ENCODE measurements at regions not wholly inside any gene's neighbourhood (a gene's known extent, or its start where the extent isn't known, plus 50 kb on each side); places are given as distances from the start of the nearest gene placed in this dataset.

- DNase-seq (ENCODE audit: low read depth in 3 of 3): no peak
Measured at GRCh38 chr2:133768256-133768655, 200.0 kb upstream of the NCKAP5 start.

DNA sequence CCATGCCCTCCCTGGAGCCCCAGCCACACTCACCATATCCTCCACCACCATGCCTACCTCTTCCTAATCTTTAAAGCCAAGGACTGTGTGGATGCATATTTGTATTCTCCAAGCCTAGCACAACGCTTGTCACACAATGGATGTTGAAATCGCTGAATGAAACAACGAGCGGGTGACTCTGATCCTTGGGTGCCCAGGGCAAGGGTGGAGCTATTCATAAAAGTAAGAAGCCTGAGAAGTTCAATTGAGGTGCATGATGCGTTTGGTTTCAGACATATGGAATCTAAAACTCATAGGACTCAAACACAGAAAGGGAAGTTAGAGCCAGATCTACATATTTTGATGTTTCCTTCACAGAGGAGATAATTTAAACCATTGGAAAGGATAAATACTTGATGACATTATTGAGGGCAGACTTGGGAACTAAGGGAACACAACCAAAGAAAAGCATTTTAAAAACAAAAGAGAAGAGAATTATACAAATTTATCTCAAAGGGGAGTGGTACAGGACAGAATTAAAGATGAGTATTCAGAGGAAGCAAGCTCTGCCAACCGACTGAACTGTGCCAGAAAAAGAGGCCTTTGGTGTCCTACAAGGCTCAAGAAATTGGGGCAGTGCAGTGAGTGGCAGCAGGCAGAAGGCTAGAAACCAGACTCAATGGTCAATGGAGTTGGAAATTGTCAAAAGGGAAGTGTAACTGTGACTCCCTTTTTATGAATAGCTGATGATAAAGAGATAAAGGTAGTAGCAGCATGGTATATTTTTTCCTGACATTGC, 200.6 kb upstream of the NCKAP5 start:
- DNase-seq (ENCODE audit: low read depth in 3 of 3): no peak

GRCh38 chr2:133773854-133774653, 205.8 kb upstream of the NCKAP5 start:
- DNase-seq (ENCODE audit: low read depth in 3 of 3): no peak

DNA sequence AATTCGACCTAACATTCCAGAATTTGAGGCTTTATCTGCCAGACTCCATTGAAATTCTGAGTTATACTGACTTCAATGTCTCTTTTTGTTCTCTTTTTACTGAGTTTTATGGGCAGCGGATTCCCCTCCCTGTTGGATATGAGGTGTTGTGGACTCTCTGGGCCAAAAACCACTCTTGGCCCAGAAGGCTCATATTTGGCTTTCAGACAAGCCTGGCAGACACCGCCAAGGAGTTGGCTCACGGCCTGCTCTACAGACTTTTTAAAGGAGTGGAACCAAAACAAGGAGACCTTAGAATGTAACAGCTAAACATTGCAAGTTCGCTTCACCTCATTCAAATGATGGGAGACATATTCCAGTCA, 206.4 kb upstream of the NCKAP5 start:
- no peak for DNase-seq (ENCODE audit: low read depth in 3 of 3)

DNA sequence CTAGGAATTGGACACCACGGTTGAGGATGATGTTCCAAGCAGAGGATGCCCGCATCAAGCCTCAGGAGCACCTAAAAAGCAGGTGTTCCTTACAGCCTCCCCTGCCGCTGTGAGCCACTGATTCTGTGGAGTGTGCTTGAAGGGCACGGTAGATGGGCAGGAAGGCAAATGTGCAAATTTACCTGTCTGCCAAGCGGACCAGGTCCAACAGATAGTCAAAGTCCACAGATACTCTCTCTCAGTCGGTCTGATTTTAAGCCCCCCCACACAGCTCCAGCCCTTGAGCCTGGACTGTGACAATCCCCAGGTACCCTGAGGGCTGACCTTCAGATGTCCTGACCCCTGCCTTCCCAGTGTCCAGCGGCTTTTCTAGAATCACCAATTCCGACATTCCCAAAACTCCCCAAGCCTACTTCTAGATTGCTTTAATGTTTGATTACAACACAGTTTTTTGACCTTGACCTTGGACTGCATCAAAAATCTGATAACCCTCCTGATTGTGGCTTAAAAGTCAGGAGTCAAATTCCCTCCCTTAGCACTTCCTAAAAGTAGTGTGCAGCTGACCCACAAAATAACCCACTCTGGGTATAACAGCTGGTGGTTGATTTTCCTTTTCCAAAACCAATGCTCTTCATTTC, 208.8 kb upstream of the NCKAP5 start:
- no peak for DNase-seq (ENCODE audit: low read depth in 3 of 3)

- no peak for DNase-seq (ENCODE audit: low read depth in 3 of 3)
Measured at GRCh38 chr2:133777574-133777960, 209.3 kb upstream of the NCKAP5 start.

- DNase-seq (ENCODE audit: low read depth in 3 of 3): peak in 2 of 3 donors; percentile 1 to 2
Measured at GRCh38 chr2:133780099-133780996, 212.1 kb upstream of the NCKAP5 start.

GRCh38 chr2:133780997-133781513, 212.8 kb upstream of the NCKAP5 start:
- DNase-seq (ENCODE audit: low read depth in 3 of 3): no peak

GRCh38 chr2:133787207-133787606, 218.9 kb upstream of the NCKAP5 start:
- DNase-seq (ENCODE audit: low read depth in 3 of 3): no peak

DNA sequence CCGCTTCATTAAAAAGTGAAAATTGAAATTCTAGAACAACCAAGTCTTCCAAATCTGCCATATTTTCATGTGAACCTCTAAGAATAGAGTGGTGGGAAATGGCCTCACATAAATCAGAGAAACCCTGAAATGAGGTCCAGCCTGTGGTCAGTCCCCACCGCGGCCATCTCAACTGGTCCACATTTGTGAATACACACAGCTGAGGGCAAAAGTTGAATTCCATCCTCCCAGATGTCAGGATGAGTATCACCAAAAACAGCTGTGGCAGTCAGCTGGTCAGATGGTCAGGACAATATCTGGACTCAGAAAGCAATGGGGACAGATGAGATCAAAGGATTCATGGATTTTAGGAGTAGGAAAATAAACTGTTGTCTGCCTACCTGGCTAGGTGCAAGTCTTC, 219.4 kb upstream of the NCKAP5 start:
- no peak for DNase-seq (ENCODE audit: low read depth in 3 of 3)

GRCh38 chr2:133788386-133788785, 220.1 kb upstream of the NCKAP5 start:
- no peak for DNase-seq (ENCODE audit: low read depth in 3 of 3)

- no peak for DNase-seq (ENCODE audit: low read depth in 3 of 3)
Measured at GRCh38 chr2:133789743-133790142, 221.5 kb upstream of the NCKAP5 start.

DNA sequence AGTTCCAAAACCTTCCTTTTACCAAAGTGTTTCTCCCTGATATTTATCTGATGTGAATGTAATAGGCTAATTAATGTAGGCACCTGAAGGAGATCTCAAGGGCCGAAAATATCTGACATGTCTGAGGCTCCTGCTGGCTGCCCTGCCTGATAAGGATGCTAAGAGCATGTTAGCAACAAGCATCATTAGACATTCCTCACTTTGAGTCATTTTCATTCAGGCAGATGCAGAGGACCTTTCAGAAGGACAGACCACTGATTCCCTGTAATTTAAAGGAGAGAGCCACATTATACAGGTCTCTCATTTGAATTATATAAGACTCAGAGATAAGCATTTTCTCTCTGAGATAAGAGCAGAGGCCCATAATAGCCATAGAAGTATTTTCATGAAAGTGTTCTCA, 222.4 kb upstream of the NCKAP5 start:
- no peak for DNase-seq (ENCODE audit: low read depth in 3 of 3)

DNA sequence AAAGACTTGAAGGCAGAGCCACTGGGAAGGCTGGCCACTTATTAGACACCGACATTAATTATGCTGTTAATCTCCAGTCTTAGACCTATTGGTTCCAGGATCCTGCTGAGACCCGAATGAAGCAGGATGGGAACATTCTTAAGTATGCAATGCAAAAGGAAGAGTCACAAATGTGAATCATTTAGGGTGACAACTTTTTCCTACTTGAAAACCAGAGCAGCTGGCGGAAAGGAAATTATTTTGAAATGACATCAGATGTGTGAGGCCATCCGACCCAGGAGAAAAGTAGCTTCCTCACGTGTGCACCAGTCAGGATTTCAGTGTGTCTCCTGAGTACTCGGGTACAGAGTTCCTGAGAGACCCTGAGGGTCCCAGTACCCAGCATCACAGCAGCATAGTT, 222.9 kb upstream of the NCKAP5 start:
- DNase-seq (ENCODE audit: low read depth in 3 of 3): no peak

GRCh38 chr2:133792223-133792622, 224.0 kb upstream of the NCKAP5 start:
- DNase-seq (ENCODE audit: low read depth in 3 of 3): no peak

DNA sequence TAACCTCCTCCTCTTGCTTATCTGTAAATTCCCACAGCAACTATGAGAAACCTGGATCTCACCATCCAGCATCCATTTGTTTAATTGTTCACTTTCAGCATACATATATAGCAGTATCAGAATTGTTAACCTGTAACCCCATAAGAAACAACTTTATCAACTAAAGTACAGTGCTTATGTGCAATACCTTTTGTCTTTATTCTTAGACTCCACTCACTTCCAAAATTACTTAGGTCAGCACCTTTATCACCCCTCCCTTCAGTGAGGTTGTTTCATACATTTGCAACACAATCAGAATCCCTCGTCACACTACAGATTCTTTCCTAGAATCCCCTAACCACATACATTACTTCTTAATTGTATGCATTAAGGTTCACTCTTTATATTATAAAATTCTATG, 225.9 kb upstream of the NCKAP5 start:
- DNase-seq (ENCODE audit: low read depth in 3 of 3): no peak

DNA sequence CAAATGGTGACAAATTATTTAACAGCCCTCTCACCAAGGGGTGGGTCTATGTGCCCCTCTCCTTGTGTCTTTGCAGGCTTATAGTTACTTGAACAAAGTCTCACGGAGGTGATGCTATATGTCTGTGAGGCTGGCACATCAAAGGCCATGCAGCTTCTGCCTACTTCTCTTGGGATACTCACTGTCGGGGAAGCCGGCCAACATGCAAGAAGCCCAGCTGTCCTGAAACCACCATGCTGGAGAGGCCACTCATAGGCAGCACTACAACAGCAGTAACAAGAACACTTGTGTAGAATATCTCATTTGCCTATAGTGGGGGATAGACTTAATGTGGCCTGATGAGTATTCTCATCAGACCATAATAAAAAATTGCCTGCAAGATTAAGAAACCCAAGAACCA, 233.7 kb upstream of the NCKAP5 start:
- DNase-seq (ENCODE audit: low read depth in 3 of 3): no peak

DNA sequence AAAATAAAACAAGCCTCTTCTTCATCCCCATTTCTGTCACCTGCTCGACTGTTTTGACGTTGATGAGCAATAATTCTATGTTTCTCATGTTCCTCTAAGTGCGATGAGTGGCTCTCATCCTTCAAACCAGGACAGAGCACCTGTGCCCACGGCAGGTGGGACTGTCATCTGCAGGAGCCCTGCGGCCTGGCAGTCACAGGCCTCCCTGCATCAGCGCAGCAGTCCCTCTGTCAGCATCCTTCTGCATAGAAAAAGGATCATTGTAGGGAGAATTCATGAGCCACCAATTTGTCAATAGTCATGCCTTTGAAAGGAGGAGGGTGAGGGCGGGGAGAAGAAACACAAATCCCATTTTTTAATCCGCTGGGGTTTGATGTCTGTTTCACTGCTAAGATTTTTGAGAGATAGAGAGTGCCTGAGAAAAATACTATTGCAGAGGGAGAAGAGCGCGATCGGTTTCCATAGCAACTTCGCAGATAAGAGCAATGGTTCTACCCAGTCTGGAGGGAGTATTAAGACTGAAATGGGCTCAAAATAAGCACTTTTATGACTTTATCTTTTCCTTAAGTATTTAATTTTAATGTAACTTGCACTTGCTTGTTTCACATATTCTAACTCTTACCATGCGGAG, 234.3 kb upstream of the NCKAP5 start:
- no peak for DNase-seq (ENCODE audit: low read depth in 3 of 3)

- no peak for DNase-seq (ENCODE audit: low read depth in 3 of 3)
Measured at GRCh38 chr2:133806564-133806963, 238.3 kb upstream of the NCKAP5 start.

DNA sequence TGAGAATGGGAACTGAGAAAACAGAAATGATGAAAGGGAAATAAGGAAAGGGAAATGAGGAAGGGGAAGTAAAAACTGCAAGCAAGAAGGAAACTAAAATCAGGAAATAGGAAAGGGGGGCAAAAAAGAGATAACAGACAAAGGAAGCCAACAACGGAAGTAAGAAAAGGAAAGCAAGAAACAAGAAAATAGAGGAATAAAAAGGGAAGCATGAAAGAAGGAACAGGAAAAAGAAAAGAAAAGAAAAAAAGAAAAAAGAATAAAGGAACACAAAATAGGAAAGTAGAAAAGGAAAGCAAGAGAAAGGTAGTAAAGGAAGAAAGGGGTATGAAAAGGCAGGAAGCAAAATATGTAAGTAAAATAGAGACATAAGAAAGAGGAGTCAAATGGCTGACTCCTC, 241.2 kb upstream of the NCKAP5 start:
- no peak for DNase-seq (ENCODE audit: low read depth in 3 of 3)

DNA sequence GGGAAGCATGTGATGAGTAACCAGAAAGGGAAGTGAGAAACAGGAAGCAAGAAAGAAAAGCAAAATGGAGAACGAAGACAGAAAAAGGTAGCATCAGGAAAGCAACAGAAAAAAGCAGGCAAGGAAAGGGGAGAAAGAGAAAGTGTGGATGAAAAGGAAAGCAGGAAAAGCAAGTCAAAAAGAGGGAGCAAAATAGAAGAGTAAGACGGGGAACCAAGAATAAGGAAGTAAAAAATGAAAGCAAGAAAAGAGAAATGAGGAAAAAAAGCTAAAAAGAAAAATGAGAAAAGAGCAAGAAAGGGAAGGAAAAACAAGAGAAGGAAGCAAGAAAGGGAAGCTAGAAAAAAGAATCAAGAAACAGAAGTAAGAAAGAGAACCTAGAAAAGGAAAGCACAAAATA, 242.3 kb upstream of the NCKAP5 start:
- no peak for DNase-seq (ENCODE audit: low read depth in 3 of 3)
